ENCODE measurements at regions not wholly inside any gene's neighbourhood (a gene's known extent, or its start where the extent isn't known, plus 50 kb on each side); places are given as distances from the start of the nearest gene placed in this dataset.

GRCh38 chr5:12332480-12332879 is 428.2 kb upstream of the CTNND2 start:
- no peak overlapping the region for H3K27ac ChIP-seq
- DNase-seq = no peak
- no peaks in the 10 kb centered on the region for H3K9me3 ChIP-seq
- H3K4me3 ChIP-seq = no peak overlapping the region
- no peaks in the 10 kb centered on the region for H3K27me3 ChIP-seq
- TF ChIP-seq CTCF (IDR thresholded peaks at IDR 0.05) = no peak
- intact Hi-C loops (cut with DNase I) = no loop called here
- H3K9ac ChIP-seq (ENCODE audit: low read depth in 2 of 2, low read length in 2 of 2) = no peak overlapping the region
- H3K4me1 ChIP-seq = no peaks in the 10 kb centered on the region
- no peaks in the 10 kb centered on the region for H3K36me3 ChIP-seq

GRCh38 chr5:12330993-12331588 is 426.8 kb upstream of the CTNND2 start:
- TF ChIP-seq CTCF (IDR thresholded peaks at IDR 0.05) = no peak
- Histone ChIP-seq H3K4me3 (no peak overlapping the region), H3K4me1 (no peaks in the 10 kb centered on the region), H3K9me3 (no peaks in the 10 kb centered on the region), H3K27me3 (no peaks in the 10 kb centered on the region), H3K9ac (ENCODE audit: low read depth in 2 of 2, low read length in 2 of 2) (no peak overlapping the region), H3K36me3 (no peaks in the 10 kb centered on the region), H3K27ac (no peak overlapping the region)
- no peak for DNase-seq
- intact Hi-C loops (cut with DNase I) = no loop called here

- no peak overlapping the region for H3K4me3 ChIP-seq
- H3K4me1 ChIP-seq = no peaks in the 10 kb centered on the region
- TF ChIP-seq CTCF (IDR thresholded peaks at IDR 0.05) = no peak
- no peak for DNase-seq
- H3K27me3 ChIP-seq = no peaks in the 10 kb centered on the region
- no peak overlapping the region for H3K27ac ChIP-seq
- no peaks in the 10 kb centered on the region for H3K9me3 ChIP-seq
- intact Hi-C loops (cut with DNase I) = no loop called here
- no peak overlapping the region for H3K9ac ChIP-seq (ENCODE audit: low read depth in 2 of 2, low read length in 2 of 2)
- no peaks in the 10 kb centered on the region for H3K36me3 ChIP-seq
Observed at GRCh38 chr5:12330381-12330780, 426.1 kb upstream of the CTNND2 start.

GRCh38 chr5:12323637-12324229 is 419.5 kb upstream of the CTNND2 start:
- no peak for DNase-seq
- intact Hi-C loops (cut with DNase I) = no loop called here
- H3K36me3 ChIP-seq = no peaks in the 10 kb centered on the region

GRCh38 chr5:12322042-12322441 is 417.8 kb upstream of the CTNND2 start:
- H3K27ac ChIP-seq = no peak overlapping the region
- H3K36me3 ChIP-seq = no peaks in the 10 kb centered on the region
- DNase-seq = no peak
- H3K4me3 ChIP-seq = no peak overlapping the region
- H3K4me1 ChIP-seq = no peaks in the 10 kb centered on the region
- no peak overlapping the region for H3K9ac ChIP-seq (ENCODE audit: low read depth in 2 of 2, low read length in 2 of 2)
- no peak for TF ChIP-seq CTCF (IDR thresholded peaks at IDR 0.05)
- intact Hi-C loops (cut with DNase I) = no loop called here
- no peaks in the 10 kb centered on the region for H3K9me3 ChIP-seq
- H3K27me3 ChIP-seq = no peaks in the 10 kb centered on the region

More at GRCh38 chr5:12323637-12324229, 419.5 kb upstream of the CTNND2 start:
- H3K27ac ChIP-seq = no peak overlapping the region
- no peaks in the 10 kb centered on the region for H3K4me1 ChIP-seq
- no peak for TF ChIP-seq CTCF (IDR thresholded peaks at IDR 0.05)
- H3K9ac ChIP-seq (ENCODE audit: low read depth in 2 of 2, low read length in 2 of 2) = no peak overlapping the region
- H3K4me3 ChIP-seq = no peak overlapping the region
- no peaks in the 10 kb centered on the region for H3K27me3 ChIP-seq
- H3K9me3 ChIP-seq = no peaks in the 10 kb centered on the region

All from colonic mucosa (tissue), 4 donors.